22Rv1 (cell line): ENCODE measurements at regions not wholly inside any gene's neighbourhood (a gene's known extent, or its start where the extent isn't known, plus 50 kb on each side); places are given as distances from the start of the nearest gene placed in this dataset.

ENCODE experiments used
- H3K27ac ChIP-seq: fragments of 450-650 bp; 2 replicates; pipeline ENCODE4 v1.5.1; 2017
- ZFX ChIP-seq: fragments of 450-650 bp; IDR thresholded peaks from 2 replicates; pipeline ENCODE4 v1.6.1; 2017; ENCODE audit warnings: antibody characterized with exemption, borderline replicate concordance
- TF ChIP-seq, protein P1 (sequence below): fragments of 450-650 bp; IDR thresholded peaks from 2 replicates; pipeline ENCODE4 v1.5.1; 2017; ENCODE audit warnings: mild to moderate bottlenecking

DNA sequence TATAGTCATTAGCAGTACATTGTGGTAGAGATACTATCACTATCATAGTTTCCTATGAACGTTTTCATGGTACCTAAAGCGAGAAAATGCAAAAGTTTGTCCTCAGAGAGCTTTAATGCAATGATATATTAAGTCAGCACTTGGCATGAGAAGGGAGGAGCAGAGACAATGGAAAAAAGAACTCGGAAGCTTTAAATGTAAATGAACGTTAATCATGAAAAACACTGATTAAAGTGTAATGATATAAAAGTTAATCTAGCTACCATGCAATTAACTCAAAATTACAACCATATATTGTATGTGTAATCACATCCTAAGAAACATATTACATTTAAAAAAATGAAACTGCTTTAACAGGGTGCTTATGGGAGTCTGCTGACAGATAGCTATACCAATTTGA, 282.7 kb downstream of the HDGFL1 start:
- H3K27ac ChIP-seq = no peak overlapping the region

DNA sequence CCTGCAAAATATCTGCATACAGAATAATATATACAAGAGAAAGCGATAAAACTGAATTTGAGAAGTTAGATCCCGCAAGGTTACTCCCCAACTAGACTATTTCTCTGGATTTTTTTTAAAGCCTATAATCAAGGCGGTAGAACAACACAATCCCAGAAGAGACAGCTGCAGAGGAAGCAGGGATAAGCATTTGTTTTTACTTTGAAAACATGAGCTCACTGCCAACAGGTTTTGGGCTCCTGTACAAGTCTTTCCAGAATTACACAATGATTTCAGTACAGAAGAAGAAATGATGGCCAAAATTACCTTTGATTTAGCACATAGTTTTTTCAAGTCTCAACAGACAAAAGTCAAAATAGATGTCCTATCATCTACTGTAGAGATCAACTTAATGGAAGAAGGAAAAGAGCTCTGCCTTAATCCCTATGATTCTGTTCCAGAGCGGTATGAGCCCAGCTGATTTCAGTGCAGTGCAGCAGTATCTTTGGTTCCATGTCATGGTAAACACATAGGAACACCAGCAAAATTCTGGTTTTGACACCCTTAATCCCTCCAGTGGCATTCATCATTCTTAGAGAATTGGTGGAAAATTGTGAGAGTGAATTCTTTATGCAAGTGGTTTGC, 304.3 kb downstream of the HDGFL1 start:
- TF ChIP-seq ZFX = no peak
- TF ChIP-seq, protein P1, sequence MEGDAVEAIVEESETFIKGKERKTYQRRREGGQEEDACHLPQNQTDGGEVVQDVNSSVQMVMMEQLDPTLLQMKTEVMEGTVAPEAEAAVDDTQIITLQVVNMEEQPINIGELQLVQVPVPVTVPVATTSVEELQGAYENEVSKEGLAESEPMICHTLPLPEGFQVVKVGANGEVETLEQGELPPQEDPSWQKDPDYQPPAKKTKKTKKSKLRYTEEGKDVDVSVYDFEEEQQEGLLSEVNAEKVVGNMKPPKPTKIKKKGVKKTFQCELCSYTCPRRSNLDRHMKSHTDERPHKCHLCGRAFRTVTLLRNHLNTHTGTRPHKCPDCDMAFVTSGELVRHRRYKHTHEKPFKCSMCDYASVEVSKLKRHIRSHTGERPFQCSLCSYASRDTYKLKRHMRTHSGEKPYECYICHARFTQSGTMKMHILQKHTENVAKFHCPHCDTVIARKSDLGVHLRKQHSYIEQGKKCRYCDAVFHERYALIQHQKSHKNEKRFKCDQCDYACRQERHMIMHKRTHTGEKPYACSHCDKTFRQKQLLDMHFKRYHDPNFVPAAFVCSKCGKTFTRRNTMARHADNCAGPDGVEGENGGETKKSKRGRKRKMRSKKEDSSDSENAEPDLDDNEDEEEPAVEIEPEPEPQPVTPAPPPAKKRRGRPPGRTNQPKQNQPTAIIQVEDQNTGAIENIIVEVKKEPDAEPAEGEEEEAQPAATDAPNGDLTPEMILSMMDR = no peak
- no peak overlapping the region for H3K27ac ChIP-seq

More for the DNA sequence above, 282.7 kb downstream of the HDGFL1 start:
- no peak for TF ChIP-seq ZFX
- TF ChIP-seq, protein P1 = no peak

DNA sequence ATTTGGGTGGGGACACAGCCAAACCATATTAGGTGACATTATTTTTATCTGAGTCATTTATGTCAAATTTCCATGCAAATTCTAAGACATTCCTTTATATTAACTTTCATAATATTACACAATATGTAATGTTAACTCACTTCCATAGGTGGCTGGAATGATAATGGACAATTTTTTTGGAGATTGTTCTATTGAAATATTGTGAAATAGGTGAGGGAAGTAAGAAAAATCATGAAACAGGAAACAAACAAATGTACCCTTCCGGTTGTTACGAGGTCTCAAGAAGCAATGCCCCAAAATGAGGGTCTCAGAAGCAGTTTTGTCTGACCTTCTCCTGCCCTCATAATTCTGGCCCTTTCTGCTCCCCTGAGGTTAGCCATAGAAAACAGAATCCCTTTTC, 306.5 kb downstream of the HDGFL1 start:
- no peak for TF ChIP-seq ZFX
- TF ChIP-seq, protein P1 = no peak

DNA sequence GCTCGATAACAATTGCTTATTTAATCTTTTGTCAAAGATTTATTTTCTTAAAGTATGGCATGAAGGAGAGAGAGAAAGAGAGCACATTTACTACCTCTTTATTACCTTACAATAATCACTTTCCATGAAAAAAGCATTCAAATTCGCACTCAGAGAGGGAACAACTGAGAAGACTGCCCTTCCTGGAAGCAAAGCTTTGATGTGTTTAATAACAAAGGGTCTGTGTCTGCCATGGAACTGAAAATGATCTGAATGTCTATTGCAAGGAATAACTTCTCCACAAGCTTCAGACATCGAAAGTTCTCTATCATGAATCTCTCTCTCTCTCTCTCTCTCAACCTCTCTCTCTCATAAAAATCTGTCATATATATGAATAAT, 308.9 kb downstream of the HDGFL1 start:
- TF ChIP-seq, protein P1 = no peak
- no peak for TF ChIP-seq ZFX
- no peak overlapping the region for H3K27ac ChIP-seq

More for the DNA sequence above, 306.5 kb downstream of the HDGFL1 start:
- H3K27ac ChIP-seq = no peak overlapping the region

DNA sequence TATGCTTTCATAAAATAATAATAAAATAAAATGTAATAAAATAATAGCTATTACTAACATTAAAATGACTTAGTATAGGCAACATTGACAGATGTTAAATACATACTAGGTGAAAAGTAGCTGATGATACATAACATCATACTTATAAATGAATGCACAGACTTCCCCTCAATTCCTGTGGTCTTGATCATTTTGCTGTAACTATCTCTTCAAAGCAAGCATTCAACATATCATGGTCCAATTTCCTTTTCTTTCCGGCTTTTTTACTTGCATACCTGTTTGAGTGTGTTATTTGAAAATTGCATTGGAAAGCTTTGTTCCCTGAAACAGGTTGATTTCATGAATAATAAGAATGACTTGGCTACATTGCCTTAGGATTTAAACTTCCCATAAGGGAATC, 309.3 kb downstream of the HDGFL1 start:
- H3K27ac ChIP-seq = no peak overlapping the region
- no peak for TF ChIP-seq ZFX
- TF ChIP-seq, protein P1 = no peak

DNA sequence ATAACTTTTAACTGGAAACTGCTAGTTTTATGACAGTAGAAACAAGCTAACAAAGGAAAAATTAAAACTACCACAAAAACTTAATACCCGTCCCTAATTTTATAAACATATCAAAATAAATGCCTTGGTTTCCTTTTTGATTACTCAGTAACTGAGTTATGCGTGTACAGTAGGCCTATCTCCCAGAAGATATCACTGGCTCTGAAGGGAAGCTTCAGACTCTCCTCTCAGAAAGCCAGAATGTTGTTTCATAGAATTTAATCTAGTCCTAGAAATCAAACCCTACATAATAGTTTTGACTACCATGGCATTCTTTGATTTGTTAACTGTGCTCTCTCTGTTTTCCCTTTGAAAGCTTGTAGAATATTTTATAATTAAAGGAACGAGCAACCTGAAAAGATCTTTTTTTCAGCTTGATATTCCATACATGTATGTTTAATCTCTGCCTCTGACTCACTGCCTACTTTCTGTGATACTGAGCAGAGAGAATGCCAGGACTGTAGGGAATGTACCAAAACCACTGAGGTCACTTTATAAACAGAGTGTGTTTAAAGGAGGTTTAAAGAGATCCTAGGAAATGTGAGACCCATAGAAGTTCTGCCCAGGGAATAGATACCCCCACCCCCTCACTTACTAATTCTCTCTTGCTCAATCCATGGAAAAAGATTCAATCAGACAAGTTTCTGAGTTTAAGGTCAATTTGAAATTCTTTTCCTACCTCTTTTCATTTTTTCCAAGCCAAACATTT, 311.5 kb downstream of the HDGFL1 start:
- no peak overlapping the region for H3K27ac ChIP-seq

DNA sequence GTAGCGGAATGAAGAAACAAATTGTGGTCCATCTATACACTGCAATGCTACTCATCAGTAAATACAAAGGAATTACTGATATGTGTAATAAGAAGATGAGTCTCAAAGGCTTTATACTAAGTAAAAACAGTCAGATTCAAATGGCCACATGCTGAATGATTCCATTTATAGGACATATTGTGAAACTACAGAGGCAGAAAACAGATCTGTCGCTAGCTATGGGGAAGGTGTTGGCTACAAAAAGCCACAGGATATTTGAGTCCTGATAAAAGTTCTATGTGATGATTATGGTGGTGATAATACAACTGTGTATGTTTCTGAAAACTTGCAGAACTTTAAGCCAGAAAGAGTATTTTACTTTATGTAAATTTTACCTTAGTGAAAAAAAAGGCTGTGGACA, 313.2 kb downstream of the HDGFL1 start:
- TF ChIP-seq, protein P1 = no peak
- no peak for TF ChIP-seq ZFX
- no peak overlapping the region for H3K27ac ChIP-seq

More for the DNA sequence above, 311.5 kb downstream of the HDGFL1 start:
- TF ChIP-seq, protein P1 = no peak
- no peak for TF ChIP-seq ZFX
